IMR-90 (cell line): ENCODE measurements at regions not wholly inside any gene's neighbourhood (a gene's known extent, or its start where the extent isn't known, plus 50 kb on each side); places are given as distances from the start of the nearest gene placed in this dataset.
A peak's percentile ranks its signal among the peaks of the same experiment; 100 is the strongest.
"Not testable (repeated sequence)": the region's sequence is repeated elsewhere in the genome, so short reads cannot be mapped to it uniquely, and the experiment has no call there.

Experiments
- ATAC-seq: fragments of 200-7000 bp; cut with Tn5 transposase; 2 replicates; pipeline ENCODE4 v1.9.1; 2020; ENCODE audit warnings: low read depth, mild to moderate bottlenecking, moderate library complexity
- BruUV-seq: library from RNA; stranded (reverse); fragments of 400-500 nt; replicated peaks from 2 replicates; lab custom pipeline; 2021; lab: Mats Ljungman, UMichigan
- CTCF ChIA-PET: fragments of 300-600 bp; formaldehyde crosslinking; extraction: SDS; loops from one replicate; lab custom pipeline; 2021; ENCODE audit warnings: antibody characterized with exemption; lab: Yijun Ruan, JAX
- POLR2A ChIA-PET: fragments of 300-600 bp; sonication (Branson Sonifier 250); formaldehyde crosslinking; loops from one replicate; lab custom pipeline; 2022; ENCODE audit warnings: antibody characterized with exemption; ENCODE audit not compliant: unreplicated experiment; lab: Charles Lee
- DNase-seq: peaks from one replicate; pipeline ENCODE4 v3.0.0; 2013
- H2AFZ ChIP-seq: replicated peaks from 2 replicates; pipeline ENCODE3; 2013; ENCODE audit warnings: low read length, mild to moderate bottlenecking; ENCODE audit not compliant: poor library complexity
- H2AK5ac ChIP-seq: 2 replicates; pipeline ENCODE4 v1.6.1; 2013; ENCODE audit warnings: low read depth, low read length, inconsistent platforms
- H2AK9ac ChIP-seq: replicated peaks from 2 replicates; pipeline ENCODE3; 2013; ENCODE audit warnings: mild to moderate bottlenecking, low read depth, low read length, moderate library complexity; ENCODE audit not compliant: poor library complexity
- H2BK120ac ChIP-seq: 2 replicates; pipeline ENCODE4 v1.6.1; 2013; ENCODE audit warnings: low read depth, low read length, inconsistent platforms
- H2BK15ac ChIP-seq: 3 replicates; pipeline ENCODE4 v1.6.1; 2013; ENCODE audit warnings: low read depth, low read length, inconsistent platforms
- H2BK20ac ChIP-seq: 2 replicates; pipeline ENCODE4 v1.6.1; 2013; ENCODE audit warnings: low read depth, mild to moderate bottlenecking, inconsistent platforms, low read length, moderate library complexity
- H2BK5ac ChIP-seq: 2 replicates; pipeline ENCODE4 v1.6.1; 2013; ENCODE audit warnings: mild to moderate bottlenecking, low read depth, low read length, inconsistent platforms; ENCODE audit not compliant: poor library complexity, severe bottlenecking
- H3K14ac ChIP-seq: replicated peaks from 2 replicates; pipeline ENCODE4 v1.6.1; 2013; ENCODE audit warnings: low read depth, low read length, inconsistent platforms
- H3K18ac ChIP-seq: 2 replicates; pipeline ENCODE4 v1.6.1; 2013; ENCODE audit warnings: low read depth, low read length, control low read depth
- H3K23ac ChIP-seq: 2 replicates; pipeline ENCODE4 v1.6.1; 2013; ENCODE audit warnings: low read depth, low read length, inconsistent platforms
- H3K27ac ChIP-seq: 2 replicates; pipeline ENCODE4 v1.5.1; 2013; ENCODE audit warnings: mild to moderate bottlenecking, control low read depth, low read length; ENCODE audit not compliant: insufficient read depth
- H3K27me3 ChIP-seq: 2 replicates; pipeline ENCODE4 v1.6.1; 2013; ENCODE audit warnings: low read length; ENCODE audit not compliant: control insufficient read depth, insufficient read depth
- H3K36me3 ChIP-seq: 2 replicates; pipeline ENCODE4 v1.6.1; 2013; ENCODE audit warnings: low read length, mixed read lengths; ENCODE audit not compliant: control insufficient read depth, insufficient read depth
- H3K4ac ChIP-seq: 2 replicates; pipeline ENCODE4 v1.6.1; 2013; ENCODE audit warnings: low read depth, low read length, inconsistent platforms
- H3K4me1 ChIP-seq: 2 replicates; pipeline ENCODE4 v1.6.1; 2013; ENCODE audit warnings: low read length, mixed read lengths; ENCODE audit not compliant: control insufficient read depth, insufficient read depth
- H3K4me2 ChIP-seq: 2 replicates; pipeline ENCODE4 v1.6.1; 2013; ENCODE audit warnings: low read depth, mild to moderate bottlenecking, control low read depth, low read length, moderate library complexity
- H3K4me3 ChIP-seq: 2 replicates; pipeline ENCODE4 v1.5.1; 2013; ENCODE audit warnings: low read depth, mild to moderate bottlenecking, control low read depth, low read length, moderate library complexity; ENCODE audit not compliant: insufficient read depth
- H3K56ac ChIP-seq: 2 replicates; pipeline ENCODE4 v1.6.1; 2013; ENCODE audit warnings: low read length, inconsistent platforms; ENCODE audit not compliant: insufficient read depth; ENCODE audit errors: extremely low read depth
- H3K79me1 ChIP-seq, 2 experiments: 2 replicates each; pipeline ENCODE4 v1.6.1; 2013; ENCODE audit warnings: low read length in 2 of 2, inconsistent platforms in 1 of 2, low read depth in 1 of 2
- H3K9ac ChIP-seq: 2 replicates; pipeline ENCODE4 v1.6.1; 2013; ENCODE audit warnings: low read depth, low read length, control low read depth
- H3K9me1 ChIP-seq: 2 replicates; pipeline ENCODE4 v1.6.1; 2013; ENCODE audit warnings: low read length, inconsistent platforms; ENCODE audit not compliant: insufficient read depth
- H3K9me3 ChIP-seq: 2 replicates; pipeline ENCODE4 v1.6.1; 2013; ENCODE audit warnings: low read length; ENCODE audit not compliant: control insufficient read depth, insufficient read depth
- H4K20me1 ChIP-seq: 2 replicates; pipeline ENCODE4 v1.6.1; 2013; ENCODE audit warnings: low read length, inconsistent platforms; ENCODE audit not compliant: insufficient read depth
- H4K5ac ChIP-seq: 2 replicates; pipeline ENCODE4 v1.6.1; 2013; ENCODE audit warnings: mild to moderate bottlenecking, low read depth, low read length, control low read depth
- H4K8ac ChIP-seq, 2 experiments: 2 replicates each; pipeline ENCODE4 v1.6.1; 2013; ENCODE audit warnings: low read depth in 2 of 2, low read length in 2 of 2, control low read depth in 1 of 2, inconsistent platforms in 1 of 2
- H4K91ac ChIP-seq: 2 replicates; pipeline ENCODE4 v1.6.1; 2013; ENCODE audit warnings: low read depth, low read length, inconsistent platforms; ENCODE audit not compliant: insufficient read depth
- BHLHE40 ChIP-seq: fragments of 150-350 bp; IDR thresholded peaks from 2 replicates; pipeline ENCODE4 v1.6.1; 2016; ENCODE audit warnings: mild to moderate bottlenecking, low read depth, low read length
- CTCF ChIP-seq: conservative IDR thresholded peaks from 2 replicates; pipeline ENCODE4 v1.5.1; 2012; ENCODE audit warnings: mild to moderate bottlenecking, low read depth, low read length, improper control_type of control experiment
- FOS ChIP-seq: fragments of 150-350 bp; IDR thresholded peaks from 2 replicates; pipeline ENCODE4 v1.6.1; 2016; ENCODE audit warnings: low read depth, low read length
- MAFK ChIP-seq: IDR thresholded peaks from 2 replicates; pipeline ENCODE4 v1.6.1; 2012; ENCODE audit warnings: low read depth, low read length, improper control_type of control experiment
- MXI1 ChIP-seq: IDR thresholded peaks from 2 replicates; pipeline ENCODE4 v1.6.1; 2012; ENCODE audit warnings: low read depth, mild to moderate bottlenecking, low read length, moderate library complexity, borderline replicate concordance
- NFE2L2 ChIP-seq: fragments of 150-350 bp; IDR thresholded peaks from 2 replicates; pipeline ENCODE4 v1.6.1; 2016; ENCODE audit warnings: low read depth, mild to moderate bottlenecking, low read length
- POLR2A ChIP-seq: IDR thresholded peaks from 2 replicates; pipeline ENCODE4 v1.6.1; 2012; ENCODE audit warnings: mild to moderate bottlenecking, low read depth, low read length
- SMC3 ChIP-seq: fragments of 150-350 bp; IDR thresholded peaks from 2 replicates; pipeline ENCODE4 v1.6.1; 2016; ENCODE audit warnings: low read depth, mild to moderate bottlenecking, antibody characterized with exemption, low read length, moderate library complexity
- WGBS, 2 experiments: methylation state at CpG; one replicate each; pipeline versions ENCODE4 v1.1.5 to v1.1.7; 2013; ENCODE audit warnings: missing lambda C conversion rate in 2 of 2; ENCODE audit not compliant: insufficient read length in 1 of 2; ENCODE audit errors: extremely low coverage in 2 of 2; 5-methylcytosine and 5-hydroxymethylcytosine counted together
- dilution Hi-C: fragments of 300-500 bp; cut with HindIII; formaldehyde crosslinking; loops from one replicate; pipeline ENCODE4 v1.14.3; 2018; ENCODE audit warnings: low sequenced_read_pairs; ENCODE audit not compliant: unreplicated experiment
- in situ Hi-C: fragments of 300-500 bp; cut with MboI; formaldehyde crosslinking; loops from 3 replicates; pipeline ENCODE4 v1.14.3; 2019; ENCODE audit warnings: low sequenced_read_pairs, inconsistent platforms, mixed read lengths
- intact Hi-C: fragments of 100-400 bp; cut with micrococcal nuclease; formaldehyde crosslinking; loops from 2 replicates; pipeline ENCODE4 v1.10.0; 2022

- dilution Hi-C loops = no loop called here
- H4K20me1 ChIP-seq = no peaks in the 10 kb centered on the region
- no peak overlapping the region for H3K4ac ChIP-seq
- DNase-seq = no peak
- no peak overlapping the region for H4K8ac ChIP-seq
- no peaks in the 10 kb centered on the region for H3K36me3 ChIP-seq
- intact Hi-C loops = no loop called here
- H4K91ac ChIP-seq = no peak overlapping the region
- in situ Hi-C loops = no loop called here
- no peak overlapping the region for H2AFZ ChIP-seq
- POLR2A ChIA-PET = no interaction called here
- H3K4me2 ChIP-seq = no peak overlapping the region
- H3K18ac ChIP-seq = no peak overlapping the region
- H3K23ac ChIP-seq = no peak overlapping the region
- H2BK15ac ChIP-seq = no peak overlapping the region
- BruUV-seq = no TSS peak
- no peak overlapping the region for H3K4me3 ChIP-seq
- H2BK5ac ChIP-seq = peak overlapping the region; percentile 49
- no peak for TF ChIP-seq BHLHE40
- no peak for TF ChIP-seq MAFK
- no peak for TF ChIP-seq FOS
- TF ChIP-seq POLR2A = no peak
- TF ChIP-seq MXI1 = no peak
- no peak for TF ChIP-seq SMC3
- no peak for TF ChIP-seq CTCF
- no peak for TF ChIP-seq NFE2L2
- H2BK120ac ChIP-seq = no peak overlapping the region
- H4K5ac ChIP-seq = no peak overlapping the region
- no peaks in the 10 kb centered on the region for H3K4me1 ChIP-seq
- no peak overlapping the region for H2AK9ac ChIP-seq
- H2AK5ac ChIP-seq = no peak overlapping the region
- no peaks in the 10 kb centered on the region for H3K79me1 ChIP-seq
- H3K9me1 ChIP-seq = no peaks in the 10 kb centered on the region
- H3K27ac ChIP-seq = no peak overlapping the region
- no peak overlapping the region for H2BK20ac ChIP-seq
- H3K14ac ChIP-seq = no peak overlapping the region
- H3K9me3 ChIP-seq = peaks cover 66% of the 10 kb centered on the region
- CTCF ChIA-PET = no interaction called here
- no peaks in the 10 kb centered on the region for H3K27me3 ChIP-seq
- no peak overlapping the region for H3K56ac ChIP-seq
- 23 to 100% methylated on average over 3 to 4 of the region's 4 CpGs for WGBS, 2 experiments
- H3K9ac ChIP-seq = no peak overlapping the region
- no peak for ATAC-seq
Observed at GRCh38 chr21:7947422-7947821, 2574.0 kb upstream of the TPTE start.

- BruUV-seq, CTCF ChIA-PET, H3K4ac ChIP-seq, H3K27me3 ChIP-seq, DNase-seq, H3K14ac ChIP-seq, H2BK20ac ChIP-seq, H3K4me2 ChIP-seq, H3K18ac ChIP-seq, H3K4me3 ChIP-seq, H2AK9ac ChIP-seq, H3K36me3 ChIP-seq, H3K79me1 ChIP-seq, H2AFZ ChIP-seq, H4K91ac ChIP-seq, H3K56ac ChIP-seq, H2BK15ac ChIP-seq, H4K5ac ChIP-seq, H2AK5ac ChIP-seq, H2BK120ac ChIP-seq, H3K27ac ChIP-seq, H4K8ac ChIP-seq, H3K9ac ChIP-seq, H3K23ac ChIP-seq, in situ Hi-C loops, ATAC-seq, H4K20me1 ChIP-seq, intact Hi-C loops, H3K4me1 ChIP-seq, POLR2A ChIA-PET, dilution Hi-C loops, H3K9me1 ChIP-seq: not testable (repeated sequence)
- WGBS, 2 experiments = 37 to 100% methylated on average over 3 to 7 of the region's 7 CpGs
- Histone ChIP-seq H2BK5ac (peak overlapping the region; percentile 73), H3K9me3 (peaks cover 68% of the 10 kb centered on the region)
Observed at GRCh38 chr21:7948727-7949126, 2572.7 kb upstream of the TPTE start.
